ENCODE measurements at regions not wholly inside any gene's neighbourhood (a gene's known extent, or its start where the extent isn't known, plus 50 kb on each side); places are given as distances from the start of the nearest gene placed in this dataset.

DNA sequence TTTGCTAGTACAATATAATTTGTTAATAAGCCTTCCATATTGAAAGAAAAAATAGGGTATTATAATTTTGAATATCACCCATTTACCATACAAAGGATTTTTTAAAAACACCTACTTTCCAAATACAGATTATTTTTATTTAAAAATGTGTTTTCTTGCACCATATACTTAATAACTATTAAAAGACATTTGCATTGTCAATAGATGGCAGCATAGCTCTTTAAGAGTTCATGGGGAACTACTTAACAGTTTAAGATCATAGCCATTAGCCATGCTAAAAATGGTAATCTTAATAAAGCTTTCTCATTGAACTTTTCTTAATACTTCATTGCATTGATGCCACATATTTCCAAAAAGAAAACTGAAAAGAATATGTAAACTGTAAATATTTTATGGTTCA, 1995.9 kb downstream of the C4orf33 start:
- no peak overlapping the region for H3K4me3 ChIP-seq (replicated peaks in 1 of 3; ENCODE audit: low read depth in 2 of 3, low read length in 3 of 3)
- no peak overlapping the region for H3K4me3 Mint-ChIP-seq
- H3K4me1 ChIP-seq (ENCODE audit: control insufficient read depth in 1 of 2, insufficient read depth in 2 of 2, low read length in 2 of 2), result no peaks in the 10 kb centered on the region
- DNase-seq, result no peak
- H3K27ac Mint-ChIP-seq, result no peak overlapping the region
- no peak overlapping the region for H3K9ac ChIP-seq (ENCODE audit: insufficient read depth, low read length, poor library complexity, severe bottlenecking)
- TF ChIP-seq, protein P1, sequence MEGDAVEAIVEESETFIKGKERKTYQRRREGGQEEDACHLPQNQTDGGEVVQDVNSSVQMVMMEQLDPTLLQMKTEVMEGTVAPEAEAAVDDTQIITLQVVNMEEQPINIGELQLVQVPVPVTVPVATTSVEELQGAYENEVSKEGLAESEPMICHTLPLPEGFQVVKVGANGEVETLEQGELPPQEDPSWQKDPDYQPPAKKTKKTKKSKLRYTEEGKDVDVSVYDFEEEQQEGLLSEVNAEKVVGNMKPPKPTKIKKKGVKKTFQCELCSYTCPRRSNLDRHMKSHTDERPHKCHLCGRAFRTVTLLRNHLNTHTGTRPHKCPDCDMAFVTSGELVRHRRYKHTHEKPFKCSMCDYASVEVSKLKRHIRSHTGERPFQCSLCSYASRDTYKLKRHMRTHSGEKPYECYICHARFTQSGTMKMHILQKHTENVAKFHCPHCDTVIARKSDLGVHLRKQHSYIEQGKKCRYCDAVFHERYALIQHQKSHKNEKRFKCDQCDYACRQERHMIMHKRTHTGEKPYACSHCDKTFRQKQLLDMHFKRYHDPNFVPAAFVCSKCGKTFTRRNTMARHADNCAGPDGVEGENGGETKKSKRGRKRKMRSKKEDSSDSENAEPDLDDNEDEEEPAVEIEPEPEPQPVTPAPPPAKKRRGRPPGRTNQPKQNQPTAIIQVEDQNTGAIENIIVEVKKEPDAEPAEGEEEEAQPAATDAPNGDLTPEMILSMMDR (IDR thresholded peaks at IDR 0.05), result no peak
- no peaks in the 10 kb centered on the region for H3K36me3 ChIP-seq (replicated peaks in 1 of 2; ENCODE audit: control insufficient read depth in 1 of 2, insufficient read depth in 2 of 2, low read length in 2 of 2)
- H3K27ac ChIP-seq (ENCODE audit: low read depth in 1 of 2, low read length in 2 of 2), result no peak overlapping the region
- no peaks in the 10 kb centered on the region for H3K9me3 ChIP-seq (replicated peaks in 1 of 2; ENCODE audit: control insufficient read depth in 1 of 2, insufficient read depth in 1 of 2, low read length in 2 of 2)
- no peaks in the 10 kb centered on the region for H3K27me3 ChIP-seq (ENCODE audit: control insufficient read depth in 2 of 2, insufficient read depth in 2 of 2, low read length in 2 of 2)
- H3K4me2 ChIP-seq (replicated peaks; ENCODE audit: extremely low read depth, low read length, poor library complexity, severe bottlenecking), result no peak overlapping the region
- H4K20me1 ChIP-seq (ENCODE audit: insufficient read depth, low read length), result no peaks in the 10 kb centered on the region
- intact Hi-C loops (cut with micrococcal nuclease), result no loop called here
- no peaks in the 10 kb centered on the region for H3K4me1 Mint-ChIP-seq
- no peaks in the 10 kb centered on the region for H3K9me3 Mint-ChIP-seq
- H3K27me3 Mint-ChIP-seq (ENCODE audit: low read depth in 3 of 3), result peaks cover 0 to 2% (median 0%) of the 10 kb centered on the region in 3 donors
- no peak overlapping the region for H2AFZ ChIP-seq (ENCODE audit: insufficient read depth, low read depth, low read length, poor library complexity, severe bottlenecking)
- no peaks in the 10 kb centered on the region for H3K79me2 ChIP-seq (ENCODE audit: insufficient read depth, low read length)
- no peaks in the 10 kb centered on the region for H3K36me3 Mint-ChIP-seq

DNA sequence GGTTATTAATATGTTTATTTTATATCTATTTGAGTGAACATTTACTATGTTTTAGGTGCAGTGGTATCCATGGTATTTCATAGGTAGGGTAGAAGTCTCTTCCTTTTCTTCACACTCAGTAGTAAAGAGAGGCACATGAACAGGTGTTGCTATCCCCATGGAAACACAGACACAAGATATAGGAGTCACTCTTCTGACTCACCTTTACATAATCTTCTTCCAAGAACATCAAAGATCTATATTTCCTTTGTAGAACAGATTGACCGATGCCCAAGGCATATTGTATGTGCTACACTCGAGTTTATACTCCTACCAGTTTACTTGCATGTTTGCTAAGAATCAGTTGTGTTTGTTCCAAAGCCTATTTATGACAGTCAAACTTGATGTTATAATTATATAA, 1997.4 kb downstream of the C4orf33 start:
- no peaks in the 10 kb centered on the region for H3K9me3 ChIP-seq (replicated peaks in 1 of 2; ENCODE audit: control insufficient read depth in 1 of 2, insufficient read depth in 1 of 2, low read length in 2 of 2)
- TF ChIP-seq, protein P1 (IDR thresholded peaks at IDR 0.05), result no peak
- no peak overlapping the region for H3K27ac Mint-ChIP-seq
- no peaks in the 10 kb centered on the region for H3K9me3 Mint-ChIP-seq
- no peaks in the 10 kb centered on the region for H3K4me1 Mint-ChIP-seq
- H3K4me3 ChIP-seq (replicated peaks in 1 of 3; ENCODE audit: low read depth in 2 of 3, low read length in 3 of 3), result no peak overlapping the region
- no peaks in the 10 kb centered on the region for H3K36me3 ChIP-seq (replicated peaks in 1 of 2; ENCODE audit: control insufficient read depth in 1 of 2, insufficient read depth in 2 of 2, low read length in 2 of 2)
- DNase-seq, result no peak
- WGBS (ENCODE audit: insufficient coverage), result no CpG with 5 or more reads among the region's 2 CpGs
- H3K79me2 ChIP-seq (ENCODE audit: insufficient read depth, low read length), result no peaks in the 10 kb centered on the region
- H3K4me3 Mint-ChIP-seq, result no peak overlapping the region
- H3K9ac ChIP-seq (ENCODE audit: insufficient read depth, low read length, poor library complexity, severe bottlenecking), result no peak overlapping the region
- no peaks in the 10 kb centered on the region for H4K20me1 ChIP-seq (ENCODE audit: insufficient read depth, low read length)
- H2AFZ ChIP-seq (ENCODE audit: insufficient read depth, low read depth, low read length, poor library complexity, severe bottlenecking), result no peak overlapping the region
- peaks cover 0 to 2% (median 0%) of the 10 kb centered on the region in 3 donors for H3K27me3 Mint-ChIP-seq (ENCODE audit: low read depth in 3 of 3)
- no peak overlapping the region for H3K27ac ChIP-seq (ENCODE audit: low read depth in 1 of 2, low read length in 2 of 2)
- no peaks in the 10 kb centered on the region for H3K4me1 ChIP-seq (ENCODE audit: control insufficient read depth in 1 of 2, insufficient read depth in 2 of 2, low read length in 2 of 2)
- H3K27me3 ChIP-seq (ENCODE audit: control insufficient read depth in 2 of 2, insufficient read depth in 2 of 2, low read length in 2 of 2), result no peaks in the 10 kb centered on the region
- intact Hi-C loops (cut with micrococcal nuclease), result no loop called here
- no peaks in the 10 kb centered on the region for H3K36me3 Mint-ChIP-seq
- no peak overlapping the region for H3K4me2 ChIP-seq (replicated peaks; ENCODE audit: extremely low read depth, low read length, poor library complexity, severe bottlenecking)
